ENCODE measurements at regions not wholly inside any gene's neighbourhood (a gene's known extent, or its start where the extent isn't known, plus 50 kb on each side); places are given as distances from the start of the nearest gene placed in this dataset.

GRCh38 chr2:106304612-106305184 is 110.6 kb upstream of the UXS1 start:
- no peaks in the 10 kb centered on the region for H3K27me3 Mint-ChIP-seq (ENCODE audit: insufficient read depth, unreplicated experiment)
- no TSS peak for BruUV-seq (replicated peaks)
- TF ChIP-seq CTCF (IDR thresholded peaks at IDR 0.05; ENCODE audit: unreplicated experiment), result no peak
- H3K27ac Mint-ChIP-seq (ENCODE audit: low read depth, unreplicated experiment), result no peak overlapping the region
- CTCF ChIA-PET, result no interaction called here
- no peak for DNase-seq (ENCODE audit: unreplicated experiment)
- no peaks in the 10 kb centered on the region for H3K36me3 Mint-ChIP-seq (ENCODE audit: insufficient read depth, unreplicated experiment)
- POLR2A ChIA-PET, result no interaction called here
- no peaks in the 10 kb centered on the region for H3K4me1 Mint-ChIP-seq (ENCODE audit: insufficient read depth, unreplicated experiment)
- no peaks in the 10 kb centered on the region for H3K9me3 Mint-ChIP-seq (ENCODE audit: unreplicated experiment)
- no peak overlapping the region for H3K4me3 Mint-ChIP-seq (ENCODE audit: unreplicated experiment)
- intact Hi-C loops (cut with micrococcal nuclease), result no loop called here

- no peak for DNase-seq (ENCODE audit: unreplicated experiment)
- no peak overlapping the region for H3K4me3 Mint-ChIP-seq (ENCODE audit: unreplicated experiment)
- no peak overlapping the region for H3K27ac Mint-ChIP-seq (ENCODE audit: low read depth, unreplicated experiment)
- no peaks in the 10 kb centered on the region for H3K4me1 Mint-ChIP-seq (ENCODE audit: insufficient read depth, unreplicated experiment)
- no peaks in the 10 kb centered on the region for H3K27me3 Mint-ChIP-seq (ENCODE audit: insufficient read depth, unreplicated experiment)
- no peaks in the 10 kb centered on the region for H3K9me3 Mint-ChIP-seq (ENCODE audit: unreplicated experiment)
- CTCF ChIA-PET, result interaction anchor here (0.5 kb wide), 1 partner anchor 41 kb away, joined by 3 read pairs; no protein-coding TSS in a partner anchor
- no peak for TF ChIP-seq CTCF (IDR thresholded peaks at IDR 0.05; ENCODE audit: unreplicated experiment)
- intact Hi-C loops (cut with micrococcal nuclease), result no loop called here
- POLR2A ChIA-PET, result no interaction called here
- H3K36me3 Mint-ChIP-seq (ENCODE audit: insufficient read depth, unreplicated experiment), result no peaks in the 10 kb centered on the region
- BruUV-seq (replicated peaks), result no TSS peak
Observed at GRCh38 chr2:106299696-106300095, 105.6 kb upstream of the UXS1 start.

- H3K36me3 Mint-ChIP-seq (ENCODE audit: insufficient read depth, unreplicated experiment), result no peaks in the 10 kb centered on the region
- ChIA-PET CTCF (interaction anchor here (0.7 kb wide), 1 partner anchor 73 kb away, joined by 3 read pairs; no protein-coding TSS in a partner anchor), POLR2A (no interaction called here)
- H3K27me3 Mint-ChIP-seq (ENCODE audit: insufficient read depth, unreplicated experiment), result no peaks in the 10 kb centered on the region
- H3K27ac Mint-ChIP-seq (ENCODE audit: low read depth, unreplicated experiment), result no peak overlapping the region
- no TSS peak for BruUV-seq (replicated peaks)
- DNase-seq (ENCODE audit: unreplicated experiment), result no peak
- H3K9me3 Mint-ChIP-seq (ENCODE audit: unreplicated experiment), result no peaks in the 10 kb centered on the region
- TF ChIP-seq CTCF (IDR thresholded peaks at IDR 0.05; ENCODE audit: unreplicated experiment), result no peak
- intact Hi-C loops (cut with micrococcal nuclease), result no loop called here
- no peak overlapping the region for H3K4me3 Mint-ChIP-seq (ENCODE audit: unreplicated experiment)
- H3K4me1 Mint-ChIP-seq (ENCODE audit: insufficient read depth, unreplicated experiment), result no peaks in the 10 kb centered on the region
Observed at GRCh38 chr2:106296182-106296815, 102.2 kb upstream of the UXS1 start.

GRCh38 chr2:106294182-106294581 is 100.1 kb upstream of the UXS1 start:
- Mint-ChIP-seq H3K27ac (ENCODE audit: low read depth, unreplicated experiment) (no peak overlapping the region), H3K4me3 (ENCODE audit: unreplicated experiment) (no peak overlapping the region), H3K36me3 (ENCODE audit: insufficient read depth, unreplicated experiment) (no peaks in the 10 kb centered on the region), H3K9me3 (ENCODE audit: unreplicated experiment) (no peaks in the 10 kb centered on the region), H3K4me1 (ENCODE audit: insufficient read depth, unreplicated experiment) (no peaks in the 10 kb centered on the region), H3K27me3 (ENCODE audit: insufficient read depth, unreplicated experiment) (no peaks in the 10 kb centered on the region)
- no peak for DNase-seq (ENCODE audit: unreplicated experiment)
- TF ChIP-seq CTCF (IDR thresholded peaks at IDR 0.05; ENCODE audit: unreplicated experiment), result no peak
- POLR2A ChIA-PET, result no interaction called here
- CTCF ChIA-PET, result no interaction called here
- BruUV-seq (replicated peaks), result no TSS peak
- intact Hi-C loops (cut with micrococcal nuclease), result no loop called here
